Keratinocyte (primary cell): ENCODE measurements at regions not wholly inside any gene's neighbourhood (a gene's known extent, or its start where the extent isn't known, plus 50 kb on each side); places are given as distances from the start of the nearest gene placed in this dataset.

Experiments
- DNase-seq: peaks from one replicate; pipeline ENCODE4 v3.0.0-alpha.2; 2011; ENCODE audit warnings: low read depth, missing footprints, low spot score
- FAIRE-seq: peaks from 2 replicates; lab custom pipeline; 2011; peaks lifted over from hg19 to GRCh38; lab: Jason Lieb, UNC
- H2AFZ ChIP-seq: 2 replicates; pipeline ENCODE4 v1.6.0; 2012; ENCODE audit warnings: low read length, control low read depth, inconsistent platforms; ENCODE audit not compliant: control insufficient read depth
- H3K27ac ChIP-seq: 2 replicates; pipeline ENCODE4 v1.5.1; 2011; ENCODE audit warnings: low read length; ENCODE audit not compliant: control insufficient read depth, insufficient read depth
- H3K27me3 ChIP-seq: 3 replicates; pipeline ENCODE4 v1.6.0; 2011; ENCODE audit warnings: low read length; ENCODE audit not compliant: control insufficient read depth, insufficient read depth; ENCODE audit errors: extremely low read depth
- H3K36me3 ChIP-seq, 2 experiments: 2 replicates in 1 of 2; 3 replicates in 1 of 2; pipeline ENCODE4 v1.5.1; 2011; ENCODE audit warnings: low read length in 2 of 2, mild to moderate bottlenecking in 1 of 2; ENCODE audit not compliant: control insufficient read depth in 2 of 2, insufficient read depth in 2 of 2; ENCODE audit errors: extremely low read depth in 1 of 2
- H3K4me1 ChIP-seq: 3 replicates; pipeline ENCODE4 v1.5.1; 2011; ENCODE audit warnings: low read length; ENCODE audit not compliant: control insufficient read depth, insufficient read depth; ENCODE audit errors: extremely low read depth
- H3K4me2 ChIP-seq: 3 replicates; pipeline ENCODE4 v1.6.0; 2011; ENCODE audit warnings: low read depth, low read length; ENCODE audit not compliant: control insufficient read depth, insufficient read depth; ENCODE audit errors: extremely low read depth
- H3K4me3 ChIP-seq, 3 experiments: fragments of 200-600 bp in 1 of 3; sonication (generic) in 1 of 3; 2 replicates in 2 of 3; 3 replicates in 1 of 3; pipeline ENCODE4 v1.5.1; 2011 to 2016; ENCODE audit warnings: low read length in 3 of 3, mild to moderate bottlenecking in 3 of 3, control low read depth in 2 of 3, inconsistent platforms in 1 of 3, low read depth in 1 of 3, mixed read lengths in 1 of 3, mixed run types in 1 of 3, moderate library complexity in 1 of 3; ENCODE audit not compliant: control insufficient read depth in 2 of 3, insufficient read depth in 2 of 3; ENCODE audit errors: extremely low read depth in 1 of 3
- H3K79me2 ChIP-seq: 2 replicates; pipeline ENCODE4 v1.6.0; 2012; ENCODE audit warnings: low read length; ENCODE audit not compliant: control insufficient read depth, insufficient read depth
- H3K9ac ChIP-seq: 3 replicates; pipeline ENCODE4 v1.6.0; 2011; ENCODE audit warnings: low read length; ENCODE audit not compliant: control insufficient read depth, insufficient read depth; ENCODE audit errors: extremely low read depth
- H3K9me1 ChIP-seq: 3 replicates; pipeline ENCODE4 v1.6.0; 2011; ENCODE audit warnings: low read length; ENCODE audit not compliant: control insufficient read depth, insufficient read depth; ENCODE audit errors: extremely low read depth
- H3K9me3 ChIP-seq: 2 replicates; pipeline ENCODE4 v1.5.1; 2012; ENCODE audit warnings: low read depth, low read length; ENCODE audit not compliant: control insufficient read depth
- H4K20me1 ChIP-seq: 3 replicates; pipeline ENCODE4 v1.6.0; 2011; ENCODE audit warnings: low read length; ENCODE audit not compliant: control insufficient read depth, insufficient read depth; ENCODE audit errors: extremely low read depth
- CTCF ChIP-seq, 3 experiments: IDR thresholded peaks in 1 of 3; conservative IDR thresholded peaks in 1 of 3; optimal IDR thresholded peaks in 1 of 3; 2 replicates in 2 of 3; 3 replicates in 1 of 3; pipeline versions ENCODE3 to v1.5.1; 2011; ENCODE audit warnings: low read length in 3 of 3, mild to moderate bottlenecking in 3 of 3, moderate library complexity in 2 of 3, control low read depth in 1 of 3, inconsistent platforms in 1 of 3; ENCODE audit not compliant: insufficient read depth in 2 of 3; ENCODE audit errors: extremely low read depth in 1 of 3
- EZH2 ChIP-seq: IDR thresholded peaks from one replicate; pipeline ENCODE4 v1.6.1; 2012; ENCODE audit warnings: inconsistent platforms, mild to moderate bottlenecking, low read length, moderate library complexity
- dilution Hi-C: fragments of 300-500 bp; cut with MboI; formaldehyde crosslinking; loops from one replicate; pipeline ENCODE4 v1.7.0; 2020; ENCODE audit warnings: low sequenced_read_pairs; ENCODE audit not compliant: extremely low pct_ligation_motif_present

GRCh38 chr10:75331081-75331480 is 70.5 kb downstream of the ZNF503 start:
- dilution Hi-C loops: no loop called here
- H3K9me3 ChIP-seq: no peaks in the 10 kb centered on the region
- H3K79me2 ChIP-seq: no peaks in the 10 kb centered on the region
- TF ChIP-seq EZH2 (no peak), CTCF (optimal IDR thresholded peaks at IDR 0.05 in 1 of 3, IDR thresholded peaks at IDR 0.05 in 1 of 3, conservative IDR thresholded peaks at IDR 0.05 in 1 of 3; ENCODE audit: extremely low read depth in 1 of 3, insufficient read depth in 2 of 3, low read length in 3 of 3) (no peak)
- H3K27ac ChIP-seq: no peak overlapping the region
- no peak overlapping the region for H2AFZ ChIP-seq
- no peak overlapping the region for H3K4me2 ChIP-seq
- no peaks in the 10 kb centered on the region for H3K36me3 ChIP-seq
- no peaks in the 10 kb centered on the region for H3K9me1 ChIP-seq
- no peak overlapping the region for H3K4me3 ChIP-seq
- H4K20me1 ChIP-seq: no peaks in the 10 kb centered on the region
- H3K9ac ChIP-seq: no peak overlapping the region
- H3K27me3 ChIP-seq: no peaks in the 10 kb centered on the region
- no peaks in the 10 kb centered on the region for H3K4me1 ChIP-seq
- FAIRE-seq: no peak
- DNase-seq: no peak

- H4K20me1 ChIP-seq: no peaks in the 10 kb centered on the region
- H3K27me3 ChIP-seq: no peaks in the 10 kb centered on the region
- H3K9me3 ChIP-seq: no peaks in the 10 kb centered on the region
- no peaks in the 10 kb centered on the region for H3K4me1 ChIP-seq
- no peak overlapping the region for H3K4me2 ChIP-seq
- H3K9ac ChIP-seq: no peak overlapping the region
- DNase-seq: no peak
- no peaks in the 10 kb centered on the region for H3K79me2 ChIP-seq
- TF ChIP-seq EZH2 (no peak), CTCF (optimal IDR thresholded peaks at IDR 0.05 in 1 of 3, IDR thresholded peaks at IDR 0.05 in 1 of 3, conservative IDR thresholded peaks at IDR 0.05 in 1 of 3; ENCODE audit: extremely low read depth in 1 of 3, insufficient read depth in 2 of 3, low read length in 3 of 3) (no peak)
- H3K27ac ChIP-seq: no peak overlapping the region
- H2AFZ ChIP-seq: no peak overlapping the region
- no peaks in the 10 kb centered on the region for H3K9me1 ChIP-seq
- FAIRE-seq: no peak
- dilution Hi-C loops: no loop called here
- H3K4me3 ChIP-seq: no peak overlapping the region
- H3K36me3 ChIP-seq: no peaks in the 10 kb centered on the region
Measured at GRCh38 chr10:75329190-75329745, 72.3 kb downstream of the ZNF503 start.
